Rectal smooth muscle tissue (tissue), 1 donor: ENCODE measurements at regions not wholly inside any gene's neighbourhood (a gene's known extent, or its start where the extent isn't known, plus 50 kb on each side); places are given as distances from the start of the nearest gene placed in this dataset.

Experiments
- H3K27ac ChIP-seq: one replicate; pipeline ENCODE4 v1.7.0; 2013; ENCODE audit warnings: low read depth, low read length, inconsistent platforms
- H3K27me3 ChIP-seq: one replicate; pipeline ENCODE4 v1.7.0; 2013; ENCODE audit warnings: low read length; ENCODE audit not compliant: control insufficient read depth, insufficient read depth
- H3K36me3 ChIP-seq: one replicate; pipeline ENCODE4 v1.7.0; 2013; ENCODE audit warnings: low read length; ENCODE audit not compliant: control insufficient read depth, insufficient read depth
- H3K4me1 ChIP-seq: one replicate; pipeline ENCODE4 v1.7.0; 2013; ENCODE audit warnings: low read length; ENCODE audit not compliant: control insufficient read depth, insufficient read depth
- H3K4me3 ChIP-seq: one replicate; pipeline ENCODE4 v1.7.0; 2013; ENCODE audit warnings: low read length
- H3K9ac ChIP-seq: one replicate; pipeline ENCODE4 v1.7.0; 2013; ENCODE audit warnings: low read length

DNA sequence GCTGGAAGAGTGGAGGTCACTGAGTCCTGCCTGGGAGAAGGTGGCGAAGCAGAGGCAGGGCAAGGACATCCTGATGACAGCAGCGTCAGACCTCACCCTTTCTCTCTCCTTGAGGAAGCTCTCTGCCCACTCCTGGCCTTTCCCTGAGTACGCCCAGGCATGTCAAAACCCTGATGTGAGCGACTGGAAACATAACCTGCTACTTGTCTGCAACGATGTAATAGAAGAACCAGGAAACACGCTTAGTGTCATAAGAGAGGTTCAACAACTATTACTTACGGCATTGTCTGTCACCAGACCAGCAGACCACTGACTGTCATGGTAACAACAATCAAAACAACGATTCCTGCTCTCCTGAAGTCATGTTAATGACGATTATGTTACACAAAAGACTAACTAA is 152.4 kb downstream of the ACTL7B start:
- Histone ChIP-seq H3K4me1 (no peaks in the 10 kb centered on the region), H3K9ac (no peak overlapping the region), H3K27ac (no peak overlapping the region), H3K4me3 (no peak overlapping the region), H3K36me3 (no peaks in the 10 kb centered on the region), H3K27me3 (no peaks in the 10 kb centered on the region)

DNA sequence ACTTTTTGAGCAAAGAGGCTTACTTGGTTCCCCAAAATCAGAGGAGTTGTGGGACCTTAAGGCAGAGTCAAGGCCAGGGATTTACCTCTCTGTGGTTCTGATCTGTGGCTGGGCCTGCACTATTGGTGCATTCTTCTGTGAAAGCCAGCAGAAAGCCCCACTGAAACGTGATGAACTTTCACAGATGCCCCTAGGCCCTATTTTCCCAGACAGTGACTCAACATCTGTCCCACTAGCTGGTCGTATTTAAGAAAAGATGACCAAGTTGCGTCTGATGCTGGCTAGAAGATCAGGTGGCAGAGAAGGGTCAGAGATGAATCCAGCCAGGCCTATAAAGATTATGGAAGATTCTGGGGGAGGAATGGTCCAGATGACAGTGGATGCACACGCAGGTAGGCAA is 153.1 kb downstream of the ACTL7B start:
- Histone ChIP-seq H3K36me3 (no peaks in the 10 kb centered on the region), H3K4me3 (no peak overlapping the region), H3K27me3 (no peaks in the 10 kb centered on the region), H3K27ac (no peak overlapping the region), H3K9ac (no peak overlapping the region), H3K4me1 (no peaks in the 10 kb centered on the region)

DNA sequence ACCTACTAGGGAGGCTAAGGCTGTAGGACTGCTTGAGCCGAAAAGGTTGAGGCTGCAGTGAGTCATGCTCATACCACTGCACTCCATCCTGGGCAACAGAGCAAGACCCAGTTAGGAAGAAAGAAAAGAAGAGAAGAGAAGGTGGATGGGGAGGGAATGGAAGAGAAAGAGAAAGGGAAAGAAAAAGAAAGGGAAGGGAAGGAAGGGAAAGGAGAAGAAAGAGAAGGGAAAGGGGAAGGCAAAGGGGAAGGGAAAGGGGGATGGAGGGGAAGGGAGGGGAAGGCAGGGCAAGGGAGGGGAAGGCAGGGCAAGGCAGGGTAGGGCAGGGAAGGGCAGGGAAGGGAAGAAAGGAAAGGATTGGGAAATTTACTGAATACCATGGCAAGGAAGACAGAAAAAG is 157.0 kb downstream of the ACTL7B start:
- no peaks in the 10 kb centered on the region for H3K27me3 ChIP-seq
- no peaks in the 10 kb centered on the region for H3K4me1 ChIP-seq
- H3K9ac ChIP-seq: no peak overlapping the region
- H3K27ac ChIP-seq: no peak overlapping the region
- no peaks in the 10 kb centered on the region for H3K36me3 ChIP-seq
- H3K4me3 ChIP-seq: no peak overlapping the region

DNA sequence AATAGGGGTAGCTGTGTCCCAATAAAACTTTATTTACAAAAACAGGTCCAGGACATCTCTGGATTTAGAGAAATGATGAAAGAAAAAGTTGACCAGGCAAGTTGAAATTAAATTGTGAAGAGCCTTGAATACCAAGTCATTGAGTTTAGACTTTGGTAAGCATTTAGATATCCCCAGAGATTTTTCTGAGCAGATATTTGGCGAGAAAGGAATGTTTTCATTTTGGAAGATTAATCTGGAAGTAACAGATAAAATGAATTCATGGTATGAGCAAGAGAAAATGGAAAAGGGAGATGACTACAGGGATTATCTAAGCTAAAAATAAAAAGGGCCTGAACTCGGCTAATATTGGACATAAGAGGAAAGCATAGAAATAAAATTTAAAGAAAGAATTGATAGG is 157.6 kb downstream of the ACTL7B start:
- Histone ChIP-seq H3K36me3 (no peaks in the 10 kb centered on the region), H3K9ac (no peak overlapping the region), H3K27me3 (no peaks in the 10 kb centered on the region), H3K4me1 (no peaks in the 10 kb centered on the region), H3K4me3 (no peak overlapping the region), H3K27ac (no peak overlapping the region)

DNA sequence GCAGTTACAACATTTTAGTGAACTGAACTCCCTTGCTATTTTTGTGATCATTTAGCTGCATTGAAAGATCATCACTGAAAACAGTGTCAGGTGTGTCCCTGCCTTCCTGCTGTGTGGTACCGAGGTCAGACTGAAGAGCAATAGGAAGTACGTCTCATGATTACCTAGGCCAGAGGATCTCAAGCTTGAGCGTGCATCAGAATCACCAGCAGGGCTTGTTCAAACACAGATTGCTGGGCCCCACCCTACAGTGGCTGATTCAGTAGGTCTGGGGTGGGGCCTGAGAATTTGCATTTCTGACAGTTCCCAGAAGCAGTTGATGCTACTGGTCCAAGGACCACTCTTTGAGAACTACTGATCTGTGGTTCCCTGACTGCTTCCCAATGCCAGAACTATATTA is 159.6 kb downstream of the ACTL7B start:
- H3K27me3 ChIP-seq: no peaks in the 10 kb centered on the region
- H3K36me3 ChIP-seq: no peaks in the 10 kb centered on the region
- no peak overlapping the region for H3K27ac ChIP-seq
- H3K9ac ChIP-seq: no peak overlapping the region
- H3K4me1 ChIP-seq: no peaks in the 10 kb centered on the region
- no peak overlapping the region for H3K4me3 ChIP-seq

DNA sequence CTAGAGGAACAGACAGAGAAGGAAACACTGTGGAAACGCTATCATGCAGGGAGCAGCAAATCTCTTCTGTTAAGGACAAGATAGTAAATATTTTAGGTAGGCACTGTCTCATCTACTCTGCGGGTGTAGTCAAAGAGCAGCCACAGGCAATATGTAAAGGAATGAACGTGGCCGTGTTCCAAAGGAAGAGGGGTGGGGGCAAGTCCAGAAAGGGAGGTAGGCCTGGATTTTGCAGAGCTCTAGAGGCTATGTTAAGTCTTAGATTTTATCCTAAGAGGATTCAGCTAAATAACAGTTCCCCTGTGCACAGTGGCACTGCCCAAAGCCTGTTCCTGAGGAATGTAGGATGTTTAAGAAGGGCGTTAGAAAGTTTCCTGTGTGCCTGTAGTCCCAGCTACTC is 161.6 kb downstream of the ACTL7B start:
- Histone ChIP-seq H3K4me1 (no peaks in the 10 kb centered on the region), H3K27me3 (no peaks in the 10 kb centered on the region), H3K4me3 (no peak overlapping the region), H3K27ac (no peak overlapping the region), H3K36me3 (no peaks in the 10 kb centered on the region), H3K9ac (no peak overlapping the region)

DNA sequence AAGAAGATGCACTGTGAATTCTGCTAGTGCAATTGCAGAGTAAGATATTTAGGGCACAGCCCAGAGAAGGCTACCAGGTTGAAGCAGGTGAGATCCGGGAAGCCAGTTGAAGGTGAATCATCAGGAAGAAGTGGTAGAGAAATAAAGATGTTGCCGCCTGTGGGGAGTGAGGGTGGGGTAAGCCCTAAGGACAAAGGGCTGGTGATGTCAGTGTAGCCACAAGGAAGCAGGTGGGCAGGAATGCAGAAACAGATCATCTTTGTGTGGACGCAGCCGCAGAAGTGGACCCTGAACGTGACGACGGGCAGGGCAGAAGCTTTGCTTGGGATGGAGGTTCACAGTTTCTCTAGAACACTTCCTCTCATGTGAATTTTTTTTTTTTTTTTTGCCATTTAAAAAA is 164.2 kb downstream of the ACTL7B start:
- no peak overlapping the region for H3K4me3 ChIP-seq
- no peak overlapping the region for H3K27ac ChIP-seq
- H3K4me1 ChIP-seq: no peaks in the 10 kb centered on the region
- H3K36me3 ChIP-seq: no peaks in the 10 kb centered on the region
- H3K27me3 ChIP-seq: no peaks in the 10 kb centered on the region
- no peak overlapping the region for H3K9ac ChIP-seq

DNA sequence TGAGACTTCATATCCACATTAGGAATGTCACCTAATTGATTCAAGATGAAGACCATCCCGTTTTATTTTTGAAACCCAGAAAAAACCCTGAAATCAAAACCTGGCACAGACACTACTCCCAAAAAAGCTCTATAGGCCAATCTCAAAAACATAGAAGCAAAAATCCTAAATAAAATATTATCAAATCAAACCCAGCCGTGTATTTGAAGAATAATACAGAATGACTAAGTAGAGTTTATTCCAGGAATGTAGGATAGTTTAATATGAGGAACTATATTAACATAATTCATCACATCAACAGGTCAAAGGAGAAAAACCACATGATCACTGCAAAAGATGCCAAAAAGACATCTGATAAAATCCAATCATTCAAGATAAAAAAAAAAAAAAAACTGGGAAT is 167.1 kb downstream of the ACTL7B start:
- no peak overlapping the region for H3K4me3 ChIP-seq
- no peak overlapping the region for H3K9ac ChIP-seq
- H3K27ac ChIP-seq: no peak overlapping the region
- no peaks in the 10 kb centered on the region for H3K27me3 ChIP-seq
- no peaks in the 10 kb centered on the region for H3K4me1 ChIP-seq
- H3K36me3 ChIP-seq: no peaks in the 10 kb centered on the region

DNA sequence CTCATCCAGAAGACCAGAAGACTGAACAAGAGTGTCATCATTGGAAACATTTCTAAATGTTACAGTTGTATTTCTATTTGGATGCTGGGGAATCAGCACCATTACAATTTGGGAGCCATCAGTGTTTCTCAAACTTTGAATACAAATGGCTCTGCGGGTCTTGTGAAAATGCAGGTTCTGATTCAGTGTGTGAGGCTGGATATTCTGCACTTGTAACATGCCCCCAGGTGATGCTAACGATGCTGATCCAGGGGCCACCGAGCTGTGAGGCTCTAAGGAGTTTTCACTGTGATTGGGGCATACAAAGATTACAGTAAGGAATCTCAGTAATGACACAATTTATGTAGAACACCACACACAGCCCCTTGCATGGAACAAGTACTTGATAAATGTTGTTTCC is 167.7 kb downstream of the ACTL7B start:
- no peaks in the 10 kb centered on the region for H3K36me3 ChIP-seq
- no peak overlapping the region for H3K27ac ChIP-seq
- no peaks in the 10 kb centered on the region for H3K4me1 ChIP-seq
- no peak overlapping the region for H3K4me3 ChIP-seq
- no peaks in the 10 kb centered on the region for H3K27me3 ChIP-seq
- H3K9ac ChIP-seq: no peak overlapping the region

DNA sequence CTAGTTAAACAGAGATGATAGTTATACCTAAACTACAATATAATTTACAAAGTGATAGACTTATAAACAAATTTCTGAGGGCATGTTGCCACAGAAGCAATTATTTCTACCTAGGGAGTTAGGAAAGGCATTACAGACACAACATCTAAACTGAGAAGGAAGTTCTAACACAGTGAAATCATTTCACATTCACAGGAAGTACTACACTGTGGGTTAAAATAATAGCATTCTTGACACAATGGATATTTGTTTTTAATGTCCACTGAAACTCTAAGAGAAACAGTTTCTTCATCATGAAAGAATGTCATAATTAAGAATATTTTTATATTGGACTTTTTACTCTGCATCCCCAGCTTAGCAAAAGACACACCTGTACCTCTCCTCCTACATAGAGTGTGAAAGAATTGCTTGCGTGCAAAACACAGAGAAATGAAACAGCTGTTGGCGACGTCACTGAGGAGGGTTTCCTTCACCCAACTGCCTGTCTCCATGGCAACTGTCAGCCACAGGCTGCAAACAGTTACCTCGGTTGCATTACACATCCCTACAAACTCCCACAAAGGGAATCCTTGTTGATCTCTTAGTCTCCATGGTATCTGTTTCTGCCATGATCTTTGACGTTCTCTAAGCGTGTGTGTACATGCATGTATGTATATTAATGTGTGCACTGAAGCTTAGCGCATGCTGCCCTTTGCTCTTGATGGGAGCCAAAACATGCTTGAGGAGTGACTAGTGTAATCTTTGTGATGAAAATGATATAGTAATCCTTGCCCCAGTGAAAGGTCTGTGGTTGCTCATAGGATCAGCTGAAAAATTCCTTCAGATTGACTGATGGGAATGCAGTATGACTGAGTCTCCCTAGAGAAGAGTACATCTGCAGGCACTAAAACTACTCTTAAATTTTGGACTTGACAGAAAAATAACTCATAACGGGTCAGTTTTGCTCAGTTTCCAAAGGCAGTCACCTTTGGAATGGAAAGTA is 168.5 kb downstream of the ACTL7B start:
- Histone ChIP-seq H3K4me1 (no peaks in the 10 kb centered on the region), H3K27ac (no peak overlapping the region), H3K9ac (no peak overlapping the region), H3K4me3 (no peak overlapping the region), H3K36me3 (no peaks in the 10 kb centered on the region), H3K27me3 (no peaks in the 10 kb centered on the region)

DNA sequence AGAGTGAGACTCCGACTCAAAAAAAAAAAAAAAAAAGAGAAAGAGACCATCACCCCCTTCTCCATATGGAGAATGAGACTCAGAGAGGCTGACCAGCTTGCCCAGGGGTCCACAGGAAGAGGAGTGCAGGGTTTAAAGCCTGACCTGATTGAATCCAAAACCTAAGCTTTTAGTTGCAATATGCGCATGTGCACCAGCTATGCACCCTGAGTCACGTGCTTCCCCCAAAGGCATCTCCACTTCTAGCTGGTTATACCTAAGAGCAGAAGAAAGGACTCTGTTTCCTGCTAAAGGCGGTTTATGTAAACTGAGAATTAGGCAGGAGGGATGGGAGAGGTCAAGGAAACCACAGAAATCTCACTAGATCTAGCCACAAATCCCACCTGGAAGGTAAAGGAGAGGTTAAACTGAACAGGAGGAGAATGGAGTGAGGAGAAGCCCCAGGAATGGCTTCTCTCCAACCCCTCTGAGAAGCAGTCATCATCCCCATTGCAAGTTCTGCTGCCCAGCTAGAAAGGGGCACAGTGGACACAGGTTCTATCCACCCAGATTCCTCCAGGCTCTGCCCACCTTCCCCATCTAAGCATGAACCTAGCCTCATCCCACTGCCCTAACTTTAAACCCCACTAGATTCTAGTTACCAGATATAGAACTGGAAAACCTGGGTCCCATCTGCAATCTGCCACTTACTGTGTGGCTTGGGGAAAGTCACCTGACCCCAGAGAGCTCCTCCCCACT is 171.3 kb downstream of the ACTL7B start:
- no peak overlapping the region for H3K4me3 ChIP-seq
- H3K4me1 ChIP-seq: no peaks in the 10 kb centered on the region
- no peaks in the 10 kb centered on the region for H3K36me3 ChIP-seq
- H3K27me3 ChIP-seq: no peaks in the 10 kb centered on the region
- no peak overlapping the region for H3K27ac ChIP-seq
- no peak overlapping the region for H3K9ac ChIP-seq

DNA sequence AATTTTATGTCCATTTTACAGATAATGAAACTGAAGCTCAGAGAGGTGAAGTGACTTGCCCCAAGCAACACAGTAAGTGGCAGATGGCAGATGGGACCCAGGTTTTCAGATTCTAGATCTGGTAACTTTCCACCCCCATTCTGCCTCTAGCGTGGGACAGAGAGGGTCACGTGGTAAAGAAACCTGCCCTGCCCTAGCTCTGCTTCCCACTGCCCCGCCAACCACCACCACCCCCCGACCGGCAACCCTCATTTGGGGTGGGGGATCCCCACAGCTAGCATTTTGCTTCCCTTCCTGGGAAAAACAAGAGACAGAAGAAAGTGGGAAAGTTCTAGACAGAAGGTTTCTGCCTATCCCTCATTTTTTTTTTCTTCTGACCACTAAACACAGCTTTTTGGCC is 172.5 kb downstream of the ACTL7B start:
- Histone ChIP-seq H3K36me3 (no peaks in the 10 kb centered on the region), H3K27me3 (no peaks in the 10 kb centered on the region), H3K4me1 (no peaks in the 10 kb centered on the region), H3K4me3 (no peak overlapping the region), H3K9ac (no peak overlapping the region), H3K27ac (no peak overlapping the region)
